HG03196 (cell line): ENCODE measurements at regions not wholly inside any gene's neighbourhood (a gene's known extent, or its start where the extent isn't known, plus 50 kb on each side); places are given as distances from the start of the nearest gene placed in this dataset.
"Not testable (repeated sequence)": the region's sequence is repeated elsewhere in the genome, so short reads cannot be mapped to it uniquely, and the experiment has no call there.

Source experiments
- ATAC-seq: cut with Tn5 transposase; IDR thresholded peaks from one replicate; pipeline ENCODE4 v1.9.1; 2021; ENCODE audit not compliant: unreplicated experiment

GRCh38 chr10:65183236-65183635 lies 1662.0 kb downstream of the REEP3 start:
- no peak for ATAC-seq

DNA sequence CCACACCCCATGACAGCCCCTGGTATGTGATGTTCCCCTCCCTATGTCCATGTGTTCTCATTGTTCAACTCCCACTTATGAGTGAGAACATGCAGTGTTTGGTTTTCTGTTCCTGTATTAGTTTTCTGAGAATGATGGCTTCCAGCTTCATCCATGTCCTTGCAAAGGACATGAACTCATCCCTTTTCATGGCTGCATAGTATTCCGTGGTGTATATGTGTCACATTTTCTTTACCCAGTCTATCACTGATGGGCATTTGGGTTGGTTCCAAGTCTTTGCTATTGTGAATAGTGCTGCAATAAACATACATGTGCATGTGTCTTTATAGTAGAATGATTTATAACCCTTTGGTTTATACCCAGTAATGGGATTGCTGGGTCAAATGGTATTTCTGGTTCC lies 1665.5 kb downstream of the REEP3 start:
- not testable (repeated sequence) for ATAC-seq

- ATAC-seq: no peak
Measured at GRCh38 chr10:65194126-65194525, 1672.9 kb downstream of the REEP3 start.

DNA sequence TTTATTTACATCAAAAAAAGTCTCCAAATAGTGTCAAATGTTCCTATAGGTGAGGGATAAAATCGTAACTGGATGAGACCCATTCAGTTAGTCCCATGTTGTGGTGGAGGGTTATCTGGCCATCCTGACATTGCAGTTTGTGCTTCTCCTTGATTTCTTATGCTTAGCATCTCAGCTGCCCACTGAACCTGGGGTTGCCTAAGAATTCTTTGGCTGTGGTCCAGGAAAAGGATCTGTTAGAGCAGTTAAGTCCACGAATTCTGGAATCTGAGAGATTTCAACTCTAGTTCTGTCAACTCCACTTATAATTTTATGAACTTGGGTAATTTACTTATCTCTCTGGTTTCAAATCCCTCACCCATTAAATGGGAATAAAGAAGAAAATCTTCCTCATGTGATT lies 1673.4 kb downstream of the REEP3 start:
- ATAC-seq: no peak

- ATAC-seq: no peak
Measured at GRCh38 chr10:65196111-65196510, 1674.9 kb downstream of the REEP3 start.

- no peak for ATAC-seq
Measured at GRCh38 chr10:65197935-65198334, 1676.7 kb downstream of the REEP3 start.

DNA sequence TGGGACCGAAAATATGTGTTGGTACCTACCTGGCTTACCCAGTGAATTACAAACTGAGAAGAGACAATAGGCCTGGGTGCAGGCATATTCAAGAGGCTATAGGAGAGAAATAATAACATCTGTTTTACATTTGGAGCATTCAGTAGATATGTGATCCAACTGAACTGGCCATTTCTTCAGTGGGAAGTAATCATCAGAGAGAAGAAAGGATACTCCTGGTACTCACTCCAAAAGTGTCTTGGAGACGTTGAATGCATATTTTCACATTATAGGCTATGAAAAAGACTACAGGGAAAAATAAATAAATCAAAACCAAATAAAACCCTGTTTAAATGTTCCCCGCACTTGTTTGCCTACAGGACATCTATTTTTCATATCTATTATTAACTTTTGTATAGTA lies 1680.3 kb downstream of the REEP3 start:
- ATAC-seq: no peak

- ATAC-seq: no peak
Measured at GRCh38 chr10:65204999-65205398, 1683.8 kb downstream of the REEP3 start.

DNA sequence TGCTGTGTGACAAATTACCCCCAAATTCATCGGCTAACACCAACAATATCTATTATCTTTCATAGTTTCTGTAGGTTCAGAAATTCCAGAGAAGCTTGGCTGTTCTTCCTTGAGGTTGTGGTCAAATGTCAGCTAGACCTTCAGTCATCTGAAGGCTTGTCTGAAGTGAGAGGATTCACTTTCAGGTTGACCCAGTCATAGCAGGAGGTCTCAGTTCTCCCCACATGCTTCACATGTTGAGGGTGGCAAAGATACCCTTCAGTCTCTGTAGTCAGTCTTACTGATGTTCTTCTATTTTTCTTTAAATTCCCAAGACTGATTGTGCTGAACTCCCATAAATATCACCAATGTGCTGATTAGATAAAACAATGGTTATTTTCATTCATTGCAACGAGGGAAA lies 1692.0 kb downstream of the REEP3 start:
- ATAC-seq: no peak

- no peak for ATAC-seq
Measured at GRCh38 chr10:65219444-65219843, 1698.2 kb downstream of the REEP3 start.

DNA sequence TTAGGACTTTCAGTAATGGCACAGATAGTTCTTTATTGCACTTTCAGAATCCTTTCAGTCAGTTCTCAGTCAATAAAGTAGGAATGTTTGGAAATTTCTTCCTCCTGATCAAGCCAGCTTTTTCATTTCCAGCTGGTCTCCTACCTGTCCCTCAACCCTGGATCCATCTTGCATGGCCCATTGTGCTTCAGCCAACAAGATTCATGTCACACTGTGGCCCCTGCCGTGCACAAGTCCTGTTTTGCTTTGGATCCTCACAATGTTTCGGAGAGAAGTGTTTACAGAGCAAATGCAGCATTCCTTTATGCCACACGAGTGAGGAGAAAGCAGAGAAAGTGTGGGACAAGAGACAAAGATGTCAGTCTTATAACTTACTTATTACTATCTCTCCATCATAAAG lies 1694.7 kb upstream of the LRRTM3 start:
- ATAC-seq: no peak

GRCh38 chr10:65234261-65234660 lies 1691.6 kb upstream of the LRRTM3 start:
- no peak for ATAC-seq

GRCh38 chr10:65235266-65235665 lies 1690.6 kb upstream of the LRRTM3 start:
- ATAC-seq: no peak

DNA sequence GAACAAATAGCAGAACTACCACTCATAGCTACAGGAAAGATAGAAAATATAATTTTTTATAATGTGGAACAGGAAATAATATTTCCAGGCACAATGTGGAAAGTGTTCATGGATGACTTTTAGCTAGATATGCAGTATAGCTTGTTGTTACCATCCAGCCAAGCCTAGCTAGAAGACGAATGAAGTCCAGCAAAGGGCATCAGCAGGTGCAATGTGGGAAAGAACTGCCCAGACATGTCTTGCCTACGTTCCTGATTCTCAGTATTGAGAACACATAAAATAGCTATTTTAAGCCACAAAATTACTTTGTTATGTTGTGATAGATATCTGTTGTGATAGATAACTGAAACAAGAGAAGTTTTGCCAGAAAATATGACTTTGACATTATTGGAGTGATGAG lies 1690.0 kb upstream of the LRRTM3 start:
- no peak for ATAC-seq

DNA sequence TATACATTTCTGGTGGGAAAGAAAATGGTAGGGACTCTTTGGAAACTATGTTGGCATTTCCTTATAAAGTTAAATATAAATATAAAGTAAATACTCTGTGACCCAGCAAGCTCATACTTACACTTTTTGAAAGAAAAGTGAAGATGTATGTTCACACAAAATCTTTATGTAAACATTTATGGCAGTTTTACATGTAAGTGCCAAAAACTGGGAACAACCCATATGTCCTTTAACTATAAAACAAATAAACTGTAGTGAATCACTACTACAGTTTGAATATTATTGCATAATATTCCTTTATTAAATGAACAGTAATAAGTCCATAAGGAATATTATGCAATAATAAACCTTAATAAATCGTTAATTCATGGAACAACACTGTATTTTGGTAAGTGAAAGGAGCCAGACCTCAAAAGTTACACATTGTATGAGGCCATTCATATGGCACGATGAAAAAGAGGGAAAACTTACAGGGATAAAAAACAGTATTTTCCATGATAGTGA lies 1660.3 kb upstream of the LRRTM3 start:
- no peak for ATAC-seq

DNA sequence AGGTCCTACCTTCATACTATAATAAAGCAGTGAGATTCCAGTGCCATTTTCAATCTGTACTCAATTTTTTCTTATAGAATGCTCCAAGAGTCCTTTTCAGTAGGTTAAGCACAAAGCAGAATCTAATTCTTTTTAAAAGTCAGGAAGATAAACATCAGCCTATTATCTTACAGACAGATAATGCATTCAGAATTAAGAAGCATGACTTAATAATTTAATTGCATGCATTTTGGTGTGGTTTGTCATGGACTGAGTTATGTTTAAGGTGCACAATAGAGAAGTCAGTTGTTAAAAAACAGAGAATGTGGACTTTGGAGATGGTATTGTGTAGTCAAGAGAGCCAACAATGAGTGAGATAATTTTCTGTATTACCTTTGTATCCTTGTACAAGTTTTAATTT lies 1656.3 kb upstream of the LRRTM3 start:
- ATAC-seq: not testable (repeated sequence)

- no peak for ATAC-seq
Measured at GRCh38 chr10:65270969-65271368, 1654.9 kb upstream of the LRRTM3 start.

GRCh38 chr10:65273115-65273514 lies 1652.7 kb upstream of the LRRTM3 start:
- no peak for ATAC-seq

DNA sequence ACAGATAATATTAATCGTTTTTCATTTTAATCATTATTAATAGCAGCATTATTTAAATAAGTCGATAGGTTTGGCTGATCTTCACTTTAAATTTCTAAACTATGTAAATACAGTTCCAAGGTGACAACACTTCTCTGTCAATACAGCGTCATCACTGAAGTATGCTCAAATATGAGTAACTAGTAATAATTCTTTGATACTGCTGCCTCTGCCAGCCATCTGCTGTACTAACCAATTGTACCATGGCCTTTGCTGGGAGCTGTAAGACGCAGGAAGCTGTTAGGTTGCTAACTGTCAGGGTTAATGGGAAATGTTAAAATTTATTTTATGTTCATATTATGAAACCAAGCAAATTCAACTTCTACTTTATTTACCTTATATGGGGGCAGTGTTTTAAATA lies 1650.5 kb upstream of the LRRTM3 start:
- ATAC-seq: no peak

DNA sequence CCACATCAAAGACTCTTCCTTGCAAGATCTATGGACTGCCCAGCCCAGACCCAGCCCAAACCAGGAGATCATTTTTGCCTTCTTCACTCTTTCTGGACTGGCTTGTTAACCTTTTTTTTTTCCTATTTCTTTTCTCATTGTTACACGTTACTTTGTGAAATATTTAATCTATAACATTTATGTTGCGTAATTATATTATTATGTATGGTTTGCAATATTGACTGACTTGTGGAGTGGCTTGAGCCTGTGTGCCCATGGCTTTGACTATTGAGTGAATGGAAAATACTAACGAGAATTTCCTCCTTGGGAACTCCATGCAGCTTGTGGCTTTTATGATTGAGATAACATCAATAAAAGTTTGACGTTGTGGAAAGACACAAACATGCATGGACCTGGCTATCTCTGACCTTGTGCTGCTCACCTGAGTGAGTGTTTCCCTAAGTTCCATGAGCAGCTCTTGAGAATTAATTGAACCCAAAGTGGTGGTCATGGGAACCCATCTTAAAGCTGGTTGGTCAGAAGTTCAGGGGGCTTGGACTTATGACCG lies 1641.3 kb upstream of the LRRTM3 start:
- no peak for ATAC-seq

- ATAC-seq: not testable (repeated sequence)
Measured at GRCh38 chr10:65285726-65286125, 1640.1 kb upstream of the LRRTM3 start.

DNA sequence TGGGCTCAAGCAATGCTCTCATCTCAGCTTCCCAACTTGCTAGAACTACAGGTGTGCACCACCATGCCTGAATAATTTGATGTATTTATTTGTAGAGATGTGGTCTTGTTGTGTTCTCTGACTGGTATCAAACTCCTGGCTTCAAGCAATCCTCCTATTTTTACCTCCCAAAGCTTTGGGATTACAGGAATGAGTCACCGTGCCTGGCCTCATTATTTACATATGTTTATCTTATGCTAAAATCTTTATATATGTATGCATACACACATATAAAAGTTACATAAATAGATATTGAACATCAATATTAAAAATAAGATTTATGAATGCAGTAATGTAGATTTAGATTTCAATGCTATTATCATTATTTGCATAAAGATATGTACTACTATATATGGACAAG lies 1634.5 kb upstream of the LRRTM3 start:
- no peak for ATAC-seq

DNA sequence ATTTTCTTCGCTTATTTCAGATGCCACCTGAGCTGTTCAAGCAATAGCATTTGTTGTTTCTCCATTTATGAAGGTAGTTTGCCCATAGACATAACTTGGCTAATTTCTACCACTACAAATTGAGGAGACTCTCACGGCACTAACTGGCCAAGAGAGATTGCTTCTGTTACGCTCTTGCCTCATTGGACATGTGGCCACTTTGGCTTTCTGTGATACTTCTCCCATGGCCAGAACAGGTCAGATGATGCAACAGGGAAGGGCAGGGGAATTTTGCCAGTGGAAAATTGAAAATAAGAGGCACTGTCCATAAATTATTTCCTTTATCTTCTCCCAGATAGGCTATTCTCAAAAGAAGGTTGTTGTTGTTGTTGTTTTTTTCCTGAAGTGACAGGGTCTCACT lies 1633.3 kb upstream of the LRRTM3 start:
- ATAC-seq: no peak
